GM18909 (cell line): ENCODE measurements at regions not wholly inside any gene's neighbourhood (a gene's known extent, or its start where the extent isn't known, plus 50 kb on each side); places are given as distances from the start of the nearest gene placed in this dataset.
"Not testable (repeated sequence)": the region's sequence is repeated elsewhere in the genome, so short reads cannot be mapped to it uniquely, and the experiment has no call there.

Experiments used
- ATAC-seq: cut with Tn5 transposase; IDR thresholded peaks from one replicate; pipeline ENCODE4 v1.9.1; 2021; ENCODE audit warnings: mild to moderate bottlenecking; ENCODE audit not compliant: unreplicated experiment, poor library complexity

- no peak for ATAC-seq
Measured at GRCh38 chr9:2424619-2425033, 197.0 kb upstream of the VLDLR start.

- ATAC-seq: no peak
Measured at GRCh38 chr9:2425676-2426075, 195.9 kb upstream of the VLDLR start.

- ATAC-seq: no peak
Measured at GRCh38 chr9:2427120-2427891, 194.3 kb upstream of the VLDLR start.

GRCh38 chr9:2439957-2440356, 181.6 kb upstream of the VLDLR start:
- ATAC-seq: no peak

- ATAC-seq: not testable (repeated sequence)
Measured at GRCh38 chr9:2443933-2444332, 177.7 kb upstream of the VLDLR start.

GRCh38 chr9:2448193-2448738, 173.3 kb upstream of the VLDLR start:
- no peak for ATAC-seq

GRCh38 chr9:2453106-2453505, 168.5 kb upstream of the VLDLR start:
- no peak for ATAC-seq

- ATAC-seq: no peak
Measured at GRCh38 chr9:2453701-2454100, 167.9 kb upstream of the VLDLR start.

- no peak for ATAC-seq
Measured at GRCh38 chr9:2459756-2460155, 161.8 kb upstream of the VLDLR start.

GRCh38 chr9:2461892-2462291, 159.7 kb upstream of the VLDLR start:
- no peak for ATAC-seq

- no peak for ATAC-seq
Measured at GRCh38 chr9:2464624-2465023, 157.0 kb upstream of the VLDLR start.

- ATAC-seq: no peak
Measured at GRCh38 chr9:2465516-2465915, 156.1 kb upstream of the VLDLR start.

GRCh38 chr9:2465921-2466460, 155.6 kb upstream of the VLDLR start:
- ATAC-seq: peak; percentile 100

GRCh38 chr9:2466703-2467102, 154.9 kb upstream of the VLDLR start:
- no peak for ATAC-seq

GRCh38 chr9:2469681-2470221, 151.8 kb upstream of the VLDLR start:
- ATAC-seq: no peak

- no peak for ATAC-seq
Measured at GRCh38 chr9:2473681-2474080, 147.9 kb upstream of the VLDLR start.

- no peak for ATAC-seq
Measured at GRCh38 chr9:2477755-2478154, 143.8 kb upstream of the VLDLR start.

GRCh38 chr9:2478421-2478820, 143.2 kb upstream of the VLDLR start:
- ATAC-seq: no peak

GRCh38 chr9:2479056-2479565, 142.5 kb upstream of the VLDLR start:
- no peak for ATAC-seq

- no peak for ATAC-seq
Measured at GRCh38 chr9:2480255-2480837, 141.2 kb upstream of the VLDLR start.

- no peak for ATAC-seq
Measured at GRCh38 chr9:2481216-2481615, 140.4 kb upstream of the VLDLR start.
